Neural progenitor cell (in vitro differentiated cells): ENCODE measurements at regions not wholly inside any gene's neighbourhood (a gene's known extent, or its start where the extent isn't known, plus 50 kb on each side); places are given as distances from the start of the nearest gene placed in this dataset.
"Not testable (repeated sequence)": the region's sequence is repeated elsewhere in the genome, so short reads cannot be mapped to it uniquely, and the experiment has no call there.

ENCODE experiments used
- DNase-seq: peaks from one replicate; pipeline ENCODE4 v3.0.0-alpha.2; 2016; ENCODE audit warnings: low spot score
- H2AFZ ChIP-seq: fragments of 200-600 bp; sonication (generic); replicated peaks from 2 replicates; pipeline ENCODE4 v1.6.1; 2016; ENCODE audit warnings: antibody characterized with exemption
- H3F3A ChIP-seq: fragments of 200-600 bp; sonication (generic); 2 replicates; pipeline ENCODE4 v1.6.1; 2016; ENCODE audit warnings: antibody characterized with exemption, low read depth
- H3K27ac ChIP-seq: fragments of 200-600 bp; sonication (generic); 2 replicates; pipeline ENCODE4 v1.5.1; 2016; ENCODE audit warnings: mild to moderate bottlenecking
- H3K27me3 ChIP-seq: fragments of 200-600 bp; sonication (generic); 2 replicates; pipeline ENCODE4 v1.6.1; 2016; ENCODE audit warnings: mild to moderate bottlenecking, moderate library complexity
- H3K36me3 ChIP-seq: fragments of 200-600 bp; sonication (generic); 2 replicates; pipeline ENCODE4 v1.5.1; 2016
- H3K4me1 ChIP-seq: fragments of 200-600 bp; sonication (generic); 2 replicates; pipeline ENCODE4 v1.6.1; 2016; ENCODE audit warnings: mixed run types
- H3K4me2 ChIP-seq: fragments of 200-600 bp; sonication (generic); 2 replicates; pipeline ENCODE4 v1.6.1; 2016
- H3K4me3 ChIP-seq: fragments of 200-600 bp; sonication (generic); 2 replicates; pipeline ENCODE4 v1.5.1; 2016
- H3K79me2 ChIP-seq: fragments of 200-600 bp; sonication (generic); 2 replicates; pipeline ENCODE4 v1.6.1; 2016; ENCODE audit warnings: low read depth
- H3K9ac ChIP-seq: fragments of 200-600 bp; sonication (generic); 2 replicates; pipeline ENCODE4 v1.6.1; 2016
- H3K9me3 ChIP-seq: fragments of 200-600 bp; sonication (generic); 2 replicates; pipeline ENCODE4 v1.5.1; 2016; ENCODE audit warnings: low read depth
- H4K20me1 ChIP-seq: fragments of 200-600 bp; sonication (generic); 2 replicates; pipeline ENCODE4 v1.6.1; 2016; ENCODE audit warnings: low read depth
- H3K27ac Mint-ChIP-seq: 3 replicates; pipeline ENCODE4 v1.8.0; 2021; ENCODE audit warnings: mixed read lengths
- H3K27me3 Mint-ChIP-seq: 2 replicates; pipeline ENCODE4 v1.8.0; 2022; ENCODE audit warnings: low read depth, mild to moderate bottlenecking, inconsistent platforms, moderate library complexity, mixed read lengths; ENCODE audit not compliant: insufficient read depth
- H3K36me3 Mint-ChIP-seq: 3 replicates; pipeline ENCODE4 v1.8.0; 2021; ENCODE audit warnings: mixed read lengths
- H3K4me1 Mint-ChIP-seq: 3 replicates; pipeline ENCODE4 v1.8.0; 2021; ENCODE audit warnings: mixed read lengths
- H3K4me3 Mint-ChIP-seq: 3 replicates; pipeline ENCODE4 v1.8.0; 2021; ENCODE audit warnings: mild to moderate bottlenecking, moderate library complexity, mixed read lengths
- H3K9me3 Mint-ChIP-seq: 3 replicates; pipeline ENCODE4 v1.8.0; 2020; ENCODE audit warnings: mixed read lengths
- CTCF ChIP-seq: fragments of 200-600 bp; sonication (generic); IDR thresholded peaks from 2 replicates; pipeline ENCODE4 v1.5.1; 2017; ENCODE audit warnings: antibody characterized with exemption, mild to moderate bottlenecking
- EZH2 ChIP-seq: fragments of 200-600 bp; sonication (generic); IDR thresholded peaks from 2 replicates; pipeline ENCODE4 v1.6.1; 2017; ENCODE audit warnings: antibody characterized with exemption, mild to moderate bottlenecking, moderate library complexity
- EZH2phosphoT487 ChIP-seq: fragments of 200-600 bp; sonication (generic); IDR thresholded peaks from 2 replicates; pipeline ENCODE4 v1.6.1; 2017; ENCODE audit warnings: antibody characterized with exemption

GRCh38 chr11:127939000-127939399, 648.4 kb downstream of the ETS1 start:
- no peak overlapping the region for H3K9ac ChIP-seq
- TF ChIP-seq EZH2phosphoT487 = no peak
- TF ChIP-seq CTCF = no peak
- TF ChIP-seq EZH2 = no peak
- peaks cover 48% of the 10 kb centered on the region for H3K4me1 Mint-ChIP-seq
- no peaks in the 10 kb centered on the region for H3K36me3 ChIP-seq
- peaks cover 8% of the 10 kb centered on the region for H3K4me1 ChIP-seq
- no peak for DNase-seq
- H3K27me3 Mint-ChIP-seq = peaks cover 9% of the 10 kb centered on the region
- H4K20me1 ChIP-seq = no peaks in the 10 kb centered on the region
- H3K4me2 ChIP-seq = no peak overlapping the region
- no peak overlapping the region for H2AFZ ChIP-seq
- H3K36me3 Mint-ChIP-seq = peaks cover 7% of the 10 kb centered on the region
- H3K27me3 ChIP-seq = no peaks in the 10 kb centered on the region
- H3K4me3 ChIP-seq = no peak overlapping the region
- peaks cover 4% of the 10 kb centered on the region for H3F3A ChIP-seq
- no peaks in the 10 kb centered on the region for H3K9me3 ChIP-seq
- no peak overlapping the region for H3K27ac Mint-ChIP-seq
- H3K9me3 Mint-ChIP-seq = peaks cover 19% of the 10 kb centered on the region
- no peak overlapping the region for H3K27ac ChIP-seq
- no peak overlapping the region for H3K4me3 Mint-ChIP-seq
- no peaks in the 10 kb centered on the region for H3K79me2 ChIP-seq

GRCh38 chr11:127935081-127935480, 652.3 kb downstream of the ETS1 start:
- peaks cover 21% of the 10 kb centered on the region for H3K9me3 Mint-ChIP-seq
- Histone ChIP-seq H3K9ac (no peak overlapping the region), H3K27me3 (no peaks in the 10 kb centered on the region), H4K20me1 (no peaks in the 10 kb centered on the region), H3K27ac (no peak overlapping the region), H2AFZ (no peak overlapping the region), H3K36me3 (no peaks in the 10 kb centered on the region), H3K9me3 (no peaks in the 10 kb centered on the region), H3K4me3 (no peak overlapping the region), H3K4me2 (no peak overlapping the region), H3F3A (peaks cover 4% of the 10 kb centered on the region), H3K4me1 (peaks cover 8% of the 10 kb centered on the region), H3K79me2 (no peaks in the 10 kb centered on the region)
- H3K36me3 Mint-ChIP-seq = peaks cover 7% of the 10 kb centered on the region
- H3K4me3 Mint-ChIP-seq = no peak overlapping the region
- TF ChIP-seq EZH2phosphoT487 (no peak), EZH2 (no peak), CTCF (no peak)
- no peak for DNase-seq
- H3K27ac Mint-ChIP-seq = peak overlapping the region; percentile 78
- peaks cover 41% of the 10 kb centered on the region for H3K4me1 Mint-ChIP-seq
- peaks cover 9% of the 10 kb centered on the region for H3K27me3 Mint-ChIP-seq

GRCh38 chr11:127933961-127934360, 653.4 kb downstream of the ETS1 start:
- H3K4me2 ChIP-seq, H2AFZ ChIP-seq, H3K4me1 ChIP-seq, H4K20me1 ChIP-seq, H3K79me2 ChIP-seq, H3K27me3 ChIP-seq, H3K27me3 Mint-ChIP-seq, H3K27ac Mint-ChIP-seq, H3K4me3 ChIP-seq, H3K36me3 Mint-ChIP-seq, H3K36me3 ChIP-seq, H3F3A ChIP-seq, H3K4me3 Mint-ChIP-seq, H3K9me3 ChIP-seq, H3K27ac ChIP-seq, H3K9ac ChIP-seq, DNase-seq: not testable (repeated sequence)
- peaks cover 41% of the 10 kb centered on the region for H3K4me1 Mint-ChIP-seq
- peaks cover 26% of the 10 kb centered on the region for H3K9me3 Mint-ChIP-seq

- DNase-seq = peak; percentile 4
- H3K27me3 Mint-ChIP-seq = peaks cover 6% of the 10 kb centered on the region
Measured at GRCh38 chr11:127931803-127932202, 655.6 kb downstream of the ETS1 start.

More at GRCh38 chr11:127931803-127932202, 655.6 kb downstream of the ETS1 start:
- no peaks in the 10 kb centered on the region for H3K27me3 ChIP-seq
- no peak overlapping the region for H3K4me2 ChIP-seq
- peaks cover 6% of the 10 kb centered on the region for H3K4me1 ChIP-seq
- peaks cover 26% of the 10 kb centered on the region for H3K4me1 Mint-ChIP-seq
- peaks cover 33% of the 10 kb centered on the region for H3K9me3 Mint-ChIP-seq
- H3K4me3 Mint-ChIP-seq = no peak overlapping the region
- H3K4me3 ChIP-seq = no peak overlapping the region
- TF ChIP-seq EZH2phosphoT487 (no peak), CTCF (no peak), EZH2 (no peak)
- H3K27ac Mint-ChIP-seq = peak overlapping the region; percentile 21
- H3K79me2 ChIP-seq = no peaks in the 10 kb centered on the region
- no peaks in the 10 kb centered on the region for H4K20me1 ChIP-seq
- H3K27ac ChIP-seq = no peak overlapping the region
- peaks cover 4% of the 10 kb centered on the region for H3F3A ChIP-seq
- H2AFZ ChIP-seq = no peak overlapping the region
- H3K9me3 ChIP-seq = no peaks in the 10 kb centered on the region
- no peak overlapping the region for H3K9ac ChIP-seq
- no peaks in the 10 kb centered on the region for H3K36me3 ChIP-seq
- peaks cover 7% of the 10 kb centered on the region for H3K36me3 Mint-ChIP-seq
